Activated CD4-positive, alpha-beta memory T cell treated with anti-CD3 and anti-CD28 coated beads, Interleukin-2, amount 10 ng/mL, durations not matched to agents 7 days and 5 days (primary cell): ENCODE measurements at regions not wholly inside any gene's neighbourhood (a gene's known extent, or its start where the extent isn't known, plus 50 kb on each side); places are given as distances from the start of the nearest gene placed in this dataset.

ENCODE experiments used
- CTCF ChIA-PET: fragments of 350-600 bp; sonication (Branson Sonifier 250); formaldehyde crosslinking; loops from one replicate; lab custom pipeline; 2021; ENCODE audit warnings: antibody characterized with exemption, inconsistent platforms; lab: Charles Lee
- POLR2A ChIA-PET: fragments of 350-600 bp; sonication (Branson Sonifier 250); formaldehyde crosslinking; loops from one replicate; lab custom pipeline; 2021; ENCODE audit warnings: antibody characterized with exemption; lab: Charles Lee
- DNase-seq: peaks from one replicate; pipeline ENCODE4 v3.0.0-alpha.2; 2020
- H3K27ac Mint-ChIP-seq: one replicate; pipeline ENCODE4 v1.8.0; 2021; ENCODE audit warnings: mild to moderate bottlenecking, mixed read lengths
- H3K27me3 Mint-ChIP-seq: one replicate; pipeline ENCODE4 v1.8.0; 2021; ENCODE audit warnings: mixed read lengths
- H3K36me3 Mint-ChIP-seq: one replicate; pipeline ENCODE4 v1.8.0; 2021; ENCODE audit warnings: low read depth, mixed read lengths
- H3K4me1 Mint-ChIP-seq: one replicate; pipeline ENCODE4 v1.8.0; 2021; ENCODE audit warnings: mixed read lengths
- H3K4me3 Mint-ChIP-seq: one replicate; pipeline ENCODE4 v1.8.0; 2021; ENCODE audit warnings: mild to moderate bottlenecking, mixed read lengths
- H3K9me3 Mint-ChIP-seq: one replicate; pipeline ENCODE4 v1.8.0; 2021; ENCODE audit warnings: mixed read lengths

GRCh38 chr21:28442624-28443023 lies 550.1 kb downstream of the LTN1 start:
- POLR2A ChIA-PET = no interaction called here
- peaks cover 4% of the 10 kb centered on the region for H3K27me3 Mint-ChIP-seq
- H3K4me3 Mint-ChIP-seq = no peak overlapping the region
- no peaks in the 10 kb centered on the region for H3K9me3 Mint-ChIP-seq
- no peaks in the 10 kb centered on the region for H3K36me3 Mint-ChIP-seq
- H3K4me1 Mint-ChIP-seq = no peaks in the 10 kb centered on the region
- H3K27ac Mint-ChIP-seq = no peak overlapping the region
- CTCF ChIA-PET = no interaction called here
- no peak for DNase-seq

GRCh38 chr21:28442085-28442484 lies 550.6 kb downstream of the LTN1 start:
- Mint-ChIP-seq H3K4me3 (no peak overlapping the region), H3K4me1 (no peaks in the 10 kb centered on the region), H3K27me3 (peaks cover 4% of the 10 kb centered on the region), H3K36me3 (no peaks in the 10 kb centered on the region), H3K9me3 (no peaks in the 10 kb centered on the region), H3K27ac (no peak overlapping the region)
- no peak for DNase-seq
- ChIA-PET POLR2A (no interaction called here), CTCF (no interaction called here)

- Mint-ChIP-seq H3K9me3 (no peaks in the 10 kb centered on the region), H3K4me3 (no peak overlapping the region), H3K36me3 (no peaks in the 10 kb centered on the region), H3K4me1 (no peaks in the 10 kb centered on the region), H3K27ac (no peak overlapping the region), H3K27me3 (peaks cover 7% of the 10 kb centered on the region)
- ChIA-PET POLR2A (no interaction called here), CTCF (no interaction called here)
- DNase-seq = no peak
Measured at GRCh38 chr21:28439788-28440187, 552.9 kb downstream of the LTN1 start.

GRCh38 chr21:28439251-28439650 lies 553.4 kb downstream of the LTN1 start:
- Mint-ChIP-seq H3K36me3 (no peaks in the 10 kb centered on the region), H3K9me3 (no peaks in the 10 kb centered on the region), H3K27me3 (peaks cover 7% of the 10 kb centered on the region), H3K4me1 (no peaks in the 10 kb centered on the region), H3K27ac (no peak overlapping the region), H3K4me3 (no peak overlapping the region)
- DNase-seq = no peak
- ChIA-PET POLR2A (no interaction called here), CTCF (no interaction called here)

GRCh38 chr21:28437061-28437460 lies 555.6 kb downstream of the LTN1 start:
- ChIA-PET CTCF (no interaction called here), POLR2A (no interaction called here)
- DNase-seq = no peak
- Mint-ChIP-seq H3K4me3 (no peak overlapping the region), H3K27ac (no peak overlapping the region), H3K9me3 (no peaks in the 10 kb centered on the region), H3K27me3 (peaks cover 7% of the 10 kb centered on the region), H3K4me1 (no peaks in the 10 kb centered on the region), H3K36me3 (no peaks in the 10 kb centered on the region)

GRCh38 chr21:28436286-28436932 lies 556.3 kb downstream of the LTN1 start:
- Mint-ChIP-seq H3K27me3 (peaks cover 7% of the 10 kb centered on the region), H3K36me3 (no peaks in the 10 kb centered on the region), H3K4me3 (no peak overlapping the region), H3K4me1 (no peaks in the 10 kb centered on the region), H3K9me3 (no peaks in the 10 kb centered on the region), H3K27ac (no peak overlapping the region)
- no peak for DNase-seq
- POLR2A ChIA-PET = no interaction called here
- CTCF ChIA-PET = no interaction called here

GRCh38 chr21:28431527-28432200 lies 561.0 kb downstream of the LTN1 start:
- H3K9me3 Mint-ChIP-seq = no peaks in the 10 kb centered on the region
- no peak overlapping the region for H3K4me3 Mint-ChIP-seq
- H3K27me3 Mint-ChIP-seq = peaks cover 3% of the 10 kb centered on the region
- no peaks in the 10 kb centered on the region for H3K36me3 Mint-ChIP-seq
- no peak for DNase-seq
- ChIA-PET CTCF (no interaction called here), POLR2A (no interaction called here)
- no peak overlapping the region for H3K27ac Mint-ChIP-seq
- H3K4me1 Mint-ChIP-seq = no peaks in the 10 kb centered on the region

GRCh38 chr21:28431022-28431421 lies 561.7 kb downstream of the LTN1 start:
- Mint-ChIP-seq H3K9me3 (no peaks in the 10 kb centered on the region), H3K27me3 (peaks cover 3% of the 10 kb centered on the region), H3K4me3 (no peak overlapping the region), H3K36me3 (no peaks in the 10 kb centered on the region), H3K27ac (no peak overlapping the region), H3K4me1 (no peaks in the 10 kb centered on the region)
- DNase-seq = no peak
- POLR2A ChIA-PET = no interaction called here
- CTCF ChIA-PET = no interaction called here

GRCh38 chr21:28429161-28429560 lies 563.5 kb downstream of the LTN1 start:
- DNase-seq = no peak
- Mint-ChIP-seq H3K9me3 (no peaks in the 10 kb centered on the region), H3K27ac (no peak overlapping the region), H3K4me1 (no peaks in the 10 kb centered on the region), H3K36me3 (no peaks in the 10 kb centered on the region), H3K4me3 (no peak overlapping the region), H3K27me3 (no peaks in the 10 kb centered on the region)
- POLR2A ChIA-PET = no interaction called here
- CTCF ChIA-PET = no interaction called here

GRCh38 chr21:28427394-28428022 lies 565.2 kb downstream of the LTN1 start:
- H3K9me3 Mint-ChIP-seq = no peaks in the 10 kb centered on the region
- H3K27me3 Mint-ChIP-seq = no peaks in the 10 kb centered on the region
- H3K36me3 Mint-ChIP-seq = no peaks in the 10 kb centered on the region
- CTCF ChIA-PET = no interaction called here
- POLR2A ChIA-PET = no interaction called here
- no peak overlapping the region for H3K4me3 Mint-ChIP-seq
- no peak overlapping the region for H3K27ac Mint-ChIP-seq
- H3K4me1 Mint-ChIP-seq = no peaks in the 10 kb centered on the region
- DNase-seq = no peak

- no peak for DNase-seq
- Mint-ChIP-seq H3K4me1 (no peaks in the 10 kb centered on the region), H3K27me3 (no peaks in the 10 kb centered on the region), H3K4me3 (no peak overlapping the region), H3K9me3 (no peaks in the 10 kb centered on the region), H3K27ac (no peak overlapping the region), H3K36me3 (no peaks in the 10 kb centered on the region)
- ChIA-PET POLR2A (no interaction called here), CTCF (interaction anchor here (1.6 kb wide), 1 partner anchor 318 kb away, joined by 3 read pairs; no protein-coding TSS in a partner anchor)
Measured at GRCh38 chr21:28426545-28426944, 566.1 kb downstream of the LTN1 start.

GRCh38 chr21:28423521-28424190 lies 569.0 kb downstream of the LTN1 start:
- DNase-seq = no peak
- no peaks in the 10 kb centered on the region for H3K4me1 Mint-ChIP-seq
- no peaks in the 10 kb centered on the region for H3K9me3 Mint-ChIP-seq
- no peak overlapping the region for H3K4me3 Mint-ChIP-seq
- no peak overlapping the region for H3K27ac Mint-ChIP-seq
- no peaks in the 10 kb centered on the region for H3K27me3 Mint-ChIP-seq
- no peaks in the 10 kb centered on the region for H3K36me3 Mint-ChIP-seq
- ChIA-PET POLR2A (no interaction called here), CTCF (interaction anchor here (1.1 kb wide), 1 partner anchor 322 kb away, joined by 3 read pairs; no protein-coding TSS in a partner anchor)

- Mint-ChIP-seq H3K27me3 (no peaks in the 10 kb centered on the region), H3K4me1 (no peaks in the 10 kb centered on the region), H3K9me3 (no peaks in the 10 kb centered on the region), H3K27ac (no peak overlapping the region), H3K4me3 (no peak overlapping the region), H3K36me3 (no peaks in the 10 kb centered on the region)
- CTCF ChIA-PET = no interaction called here
- POLR2A ChIA-PET = no interaction called here
- no peak for DNase-seq
Measured at GRCh38 chr21:28421716-28422524, 570.8 kb downstream of the LTN1 start.
